Embryonic facial prominence (tissue), 1 donor: ENCODE measurements at regions not wholly inside any gene's neighbourhood (a gene's known extent, or its start where the extent isn't known, plus 50 kb on each side); places are given as distances from the start of the nearest gene placed in this dataset.

Source experiments
- DNase-seq: peaks from one replicate; pipeline ENCODE4 v3.0.0-alpha.2; 2016; ENCODE audit errors: extremely low spot score

DNA sequence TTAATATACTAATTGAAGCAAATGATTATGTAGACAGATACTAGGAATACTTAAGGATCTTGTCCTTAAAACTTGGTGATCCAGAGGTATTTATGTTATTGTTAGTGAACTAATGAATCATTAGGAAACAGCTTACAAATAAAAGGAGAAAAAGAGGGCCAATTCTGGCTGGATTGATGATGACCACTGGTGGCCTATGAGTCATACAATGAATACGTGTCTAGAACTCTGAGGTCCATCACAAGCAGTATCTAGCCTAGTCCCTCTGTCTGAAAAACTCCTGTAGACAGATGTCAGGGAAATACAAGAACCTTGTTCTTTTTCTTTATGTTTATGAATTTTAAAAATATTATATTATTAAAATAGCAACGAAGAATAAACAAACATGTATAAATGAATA is 51.7 kb upstream of the RTL1 start:
- DNase-seq = no peak

DNA sequence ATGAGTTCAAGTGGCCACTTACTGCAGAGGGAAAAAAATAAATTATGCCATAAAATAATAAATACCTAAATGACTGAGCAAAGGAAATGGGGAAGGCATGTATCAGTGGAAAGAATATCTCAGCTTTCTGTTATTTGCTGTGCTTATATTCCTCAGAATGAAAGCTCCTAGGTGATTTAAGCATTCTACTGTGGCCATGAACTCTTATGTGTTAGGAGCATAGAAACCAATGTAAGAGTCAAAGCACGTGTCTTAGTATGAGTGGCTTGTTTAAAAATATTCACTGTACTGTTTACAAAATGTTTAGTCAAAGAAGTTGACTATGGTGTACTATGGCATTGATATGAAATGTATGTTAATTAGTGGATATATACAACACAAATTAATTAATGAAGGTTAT is 59.0 kb upstream of the RTL1 start:
- DNase-seq = no peak

DNA sequence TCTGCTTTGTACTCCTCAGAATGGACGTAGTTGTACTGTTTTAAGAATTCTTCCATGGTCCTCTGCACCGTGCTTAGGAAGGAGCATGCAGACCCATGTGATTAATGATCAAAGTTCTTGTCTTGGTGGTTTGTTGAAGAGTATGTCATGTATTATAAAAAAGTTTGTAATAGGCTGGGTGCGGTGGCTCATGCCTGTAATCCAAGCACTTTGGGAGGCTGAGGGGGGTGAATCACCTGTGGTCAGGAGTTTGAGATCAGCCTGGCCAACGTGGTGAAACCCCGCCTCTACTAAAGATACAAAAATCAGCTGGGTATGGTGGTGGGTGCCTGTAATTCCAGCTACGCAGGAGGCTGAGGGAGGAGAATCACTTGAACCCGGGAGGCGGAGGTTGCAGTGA is 61.8 kb upstream of the RTL1 start:
- DNase-seq = no peak

DNA sequence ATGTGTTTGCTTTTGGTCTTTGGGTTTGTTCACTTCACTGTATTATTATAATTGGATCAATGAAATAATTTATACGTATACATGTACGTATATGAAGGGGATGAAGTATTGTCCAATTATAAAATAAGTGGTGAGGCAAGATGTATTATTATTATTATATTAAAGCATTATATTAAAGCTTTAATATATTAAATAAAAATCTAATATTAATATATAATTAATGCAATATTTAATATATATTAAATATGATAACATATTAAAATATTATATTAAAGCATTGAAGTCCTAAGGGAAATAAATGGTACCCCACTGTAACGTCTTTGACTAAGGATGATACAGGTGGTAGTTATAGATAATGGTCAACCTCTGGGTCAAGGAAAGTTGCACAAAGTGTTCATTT is 63.7 kb upstream of the RTL1 start:
- no peak for DNase-seq

DNA sequence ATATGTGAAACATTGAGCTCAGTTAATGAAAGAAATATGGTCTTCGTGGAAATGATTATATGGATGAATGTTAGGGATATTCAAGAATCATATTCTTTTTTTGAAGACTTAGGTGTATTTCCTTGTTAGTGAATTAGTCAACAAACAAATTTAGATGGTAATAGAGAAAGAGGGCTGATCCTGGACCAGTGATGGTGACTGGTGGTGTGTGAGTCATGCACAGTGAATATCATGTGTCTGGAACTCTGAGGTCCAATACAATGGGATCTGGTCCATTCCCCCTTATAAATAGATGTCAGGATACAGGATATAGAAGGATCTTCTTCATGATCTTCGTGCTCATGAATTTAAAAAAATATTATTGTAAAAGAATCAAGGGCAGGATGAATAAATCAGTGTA is 64.4 kb upstream of the RTL1 start:
- DNase-seq = no peak

DNA sequence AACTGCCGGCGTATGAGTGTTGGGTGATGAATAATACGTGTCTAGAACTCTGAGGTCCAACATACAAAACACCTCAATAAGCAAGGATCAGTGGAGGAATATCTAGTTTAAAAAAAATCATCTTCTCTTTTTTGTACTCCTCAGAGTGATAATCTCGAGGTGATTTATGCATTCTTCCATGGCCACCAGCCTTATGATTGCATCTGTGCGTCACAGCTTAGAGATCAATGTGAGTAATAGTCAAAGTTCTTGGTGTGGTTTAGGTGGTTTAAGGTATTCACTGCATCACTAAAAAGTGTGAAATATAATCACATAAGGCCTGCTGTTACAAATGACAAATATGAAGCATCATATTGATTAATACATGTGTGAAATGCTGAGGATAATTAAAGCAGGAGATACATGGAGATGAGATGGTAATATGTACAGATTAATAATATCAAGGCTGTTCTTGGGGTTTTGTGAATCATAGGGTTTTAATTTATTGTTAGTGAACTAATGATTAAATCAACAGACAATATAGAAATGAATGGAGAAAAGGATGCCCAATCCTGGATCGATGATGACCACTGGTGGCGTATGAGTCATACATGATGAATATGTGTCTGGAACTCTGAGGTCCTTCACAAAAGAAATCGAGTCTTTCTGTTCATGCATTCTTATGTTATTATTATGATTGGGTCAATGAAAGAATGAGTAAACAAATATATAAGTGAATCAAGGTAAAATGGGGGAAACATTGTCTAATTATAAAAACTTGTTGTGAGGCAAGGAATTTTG is 68.8 kb upstream of the RTL1 start:
- no peak for DNase-seq

DNA sequence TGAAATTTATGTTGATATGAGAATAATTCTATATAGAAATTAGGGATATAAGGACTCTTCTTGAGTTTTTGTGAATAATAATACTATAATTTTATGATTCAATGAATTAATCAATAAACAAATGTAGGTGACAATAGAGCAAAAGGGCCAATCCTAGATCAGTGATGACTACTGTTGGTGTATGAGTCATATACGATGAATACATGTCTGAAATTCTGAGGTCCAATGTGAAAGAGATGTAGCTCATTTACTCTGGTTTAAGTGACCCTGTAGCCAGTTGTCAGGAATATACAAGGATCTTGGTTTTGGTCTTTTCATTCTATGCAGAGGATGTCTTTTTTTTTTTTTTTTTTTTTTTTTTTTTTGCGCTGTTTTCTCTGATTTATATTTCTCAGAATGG is 72.1 kb upstream of the RTL1 start:
- DNase-seq = no peak

DNA sequence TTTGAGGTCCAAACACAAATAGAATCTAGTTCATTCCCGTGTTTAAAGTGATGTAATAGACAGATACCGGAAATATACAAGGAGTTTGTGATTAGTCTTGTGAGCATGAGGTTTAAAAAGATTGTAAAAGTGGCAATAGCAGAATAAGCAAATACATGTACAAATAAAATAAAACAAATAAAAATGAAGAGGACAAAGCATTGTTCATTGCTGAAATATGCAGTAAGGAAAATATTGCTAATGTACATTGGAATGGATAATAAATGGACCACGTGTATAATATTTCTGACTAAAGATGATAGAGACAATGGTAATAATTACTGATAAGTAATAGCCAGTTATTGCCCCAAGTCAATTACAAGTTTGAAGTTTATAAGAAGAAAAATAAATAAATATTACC is 75.6 kb upstream of the RTL1 start:
- no peak for DNase-seq

DNA sequence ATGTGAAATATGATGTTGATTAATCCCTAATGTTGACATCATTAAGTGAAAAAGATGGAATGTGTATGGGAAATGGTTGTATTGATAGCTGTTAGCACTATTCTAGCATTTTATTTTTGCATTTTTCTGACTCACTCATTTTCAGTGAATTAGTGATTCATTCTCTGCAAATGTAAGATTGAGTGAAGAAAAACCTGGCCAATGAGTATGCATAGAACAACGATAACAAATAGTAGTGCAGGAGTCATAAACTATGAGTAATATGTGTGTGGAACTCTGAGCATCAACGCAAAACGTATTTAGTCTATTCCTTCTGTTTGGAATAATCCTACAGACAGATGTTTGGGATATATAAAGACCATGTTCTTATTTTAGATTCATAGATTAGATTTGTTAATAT is 76.3 kb upstream of the RTL1 start:
- no peak for DNase-seq

DNA sequence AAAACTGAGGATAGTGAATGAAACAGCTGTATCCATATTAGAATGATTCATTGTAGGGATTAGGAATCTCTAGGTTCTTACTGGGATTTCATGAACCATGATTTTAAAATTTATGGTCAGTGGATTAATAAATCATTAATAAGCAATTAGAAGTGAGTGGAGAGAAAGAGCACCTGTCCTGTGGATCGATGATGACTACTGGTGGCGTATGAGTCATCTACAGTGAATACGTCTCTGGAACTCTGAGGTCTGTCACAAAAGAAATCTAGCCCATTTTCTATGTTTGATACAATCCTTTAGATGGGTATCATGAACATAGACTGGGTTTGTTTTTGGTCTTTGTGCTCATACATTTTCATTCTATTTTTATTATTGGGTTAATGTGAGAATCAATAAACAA is 77.3 kb upstream of the RTL1 start:
- no peak for DNase-seq

DNA sequence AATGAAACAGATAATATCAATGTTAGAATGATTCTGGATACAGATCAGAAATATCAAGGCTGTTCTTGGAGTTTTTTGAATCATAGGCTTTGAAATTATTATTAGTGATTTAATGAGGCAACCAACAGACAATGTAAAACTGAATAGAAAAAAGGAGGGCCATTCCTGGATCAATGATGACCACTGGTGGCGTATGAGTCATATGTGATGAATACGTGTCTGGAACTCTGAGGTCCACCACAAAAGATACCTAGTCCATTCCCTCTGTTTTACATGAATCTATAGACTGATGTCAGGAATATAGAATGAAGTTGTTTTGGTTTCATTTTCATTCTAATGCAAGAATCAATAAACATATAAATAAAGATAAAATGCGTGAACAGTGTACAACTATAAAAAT is 78.3 kb upstream of the RTL1 start:
- no peak for DNase-seq

DNA sequence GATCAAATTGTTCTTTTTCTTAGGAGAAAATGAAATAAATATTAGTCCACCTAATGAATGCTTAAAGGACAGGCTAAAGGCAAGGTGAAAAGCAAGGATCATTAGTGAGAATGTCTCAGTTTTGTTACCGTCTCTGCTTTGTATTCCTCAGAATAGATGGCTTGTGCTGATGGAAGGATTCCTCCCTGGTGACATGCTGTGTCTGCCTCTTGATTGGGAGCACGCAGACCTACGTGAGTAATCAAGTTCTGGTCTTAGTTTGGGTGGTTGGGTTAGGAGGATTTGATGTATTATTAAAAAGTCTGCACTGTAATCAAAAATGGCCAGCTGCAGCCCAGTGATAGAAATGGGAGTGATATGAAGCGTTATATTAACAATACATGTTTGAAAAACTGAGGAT is 78.8 kb upstream of the RTL1 start:
- no peak for DNase-seq

DNA sequence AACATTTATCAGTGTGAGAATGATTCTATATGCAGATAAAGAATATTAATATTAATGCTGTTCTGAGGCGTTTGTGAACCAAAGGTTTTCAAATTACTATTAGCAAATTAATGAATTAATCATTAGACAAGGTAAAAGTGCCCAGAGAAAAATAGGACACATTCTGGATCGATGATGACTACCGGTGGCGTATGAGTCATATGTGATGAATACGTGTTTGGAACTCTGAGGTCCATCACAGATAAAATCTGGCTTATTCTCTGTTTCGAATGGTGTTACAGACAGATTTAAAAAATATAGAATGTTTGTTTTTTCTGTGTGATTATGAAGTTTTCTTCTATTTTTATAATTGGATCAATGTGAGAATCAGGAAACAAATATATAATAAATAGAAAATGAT is 79.2 kb upstream of the RTL1 start:
- no peak for DNase-seq

DNA sequence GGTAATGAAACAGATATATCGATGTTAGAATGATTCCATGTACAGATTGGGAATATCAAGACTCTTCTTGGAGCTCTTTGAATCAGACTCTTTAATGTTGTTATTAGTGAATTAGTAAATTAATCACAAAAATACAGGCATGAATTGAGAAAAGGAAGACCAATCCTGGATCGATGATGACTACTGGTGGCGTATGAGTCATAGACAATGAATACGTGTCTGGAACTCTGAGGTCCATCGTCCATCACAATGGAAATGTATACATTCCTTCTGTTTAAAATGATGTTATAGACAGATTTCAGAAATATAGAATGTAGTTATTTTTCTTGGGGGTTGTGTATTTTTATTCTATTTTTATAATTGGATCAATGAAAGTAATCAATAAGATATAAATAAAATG is 80.2 kb upstream of the RTL1 start:
- DNase-seq = no peak

DNA sequence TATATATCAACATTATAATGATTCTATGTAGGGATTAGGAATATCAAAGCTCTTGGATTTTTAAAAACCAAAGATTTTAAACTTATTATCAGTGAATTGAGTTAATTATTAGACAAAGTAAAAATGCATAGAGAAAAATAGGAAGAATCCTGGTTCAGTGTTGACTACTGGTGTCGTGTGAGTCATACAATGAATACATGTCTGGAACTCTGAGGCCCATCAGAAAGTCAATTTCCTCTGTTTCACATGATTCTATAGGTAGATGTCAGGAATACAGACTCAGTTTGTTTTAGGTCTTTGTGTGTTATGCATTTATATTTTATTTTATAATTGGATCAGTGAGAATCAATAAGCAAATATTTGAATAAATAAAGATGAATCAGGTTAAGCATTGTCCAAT is 84.5 kb upstream of the RTL1 start:
- DNase-seq = no peak

DNA sequence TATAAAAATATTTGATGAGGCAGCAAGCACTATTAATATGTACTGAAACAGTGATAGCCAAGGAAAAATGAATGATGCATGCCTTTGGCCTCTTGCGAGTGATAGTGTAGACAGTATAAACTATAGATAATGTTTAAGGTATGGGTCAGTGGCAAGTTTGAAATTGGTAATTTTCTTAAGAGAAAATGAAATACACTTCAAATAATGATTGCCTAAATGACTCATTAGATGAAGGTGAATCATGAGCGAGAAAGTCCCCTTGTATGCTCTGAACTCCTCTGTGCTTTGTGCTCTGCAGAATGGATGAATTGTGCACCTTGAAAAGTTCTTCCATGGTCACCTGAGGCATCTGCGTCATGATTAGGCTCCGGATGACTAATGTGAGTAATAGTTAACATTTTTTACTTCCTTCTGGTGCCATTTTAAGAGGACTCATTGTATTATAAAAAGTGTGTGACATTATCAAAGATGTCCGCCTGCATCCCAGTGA is 84.9 kb upstream of the RTL1 start:
- no peak for DNase-seq

DNA sequence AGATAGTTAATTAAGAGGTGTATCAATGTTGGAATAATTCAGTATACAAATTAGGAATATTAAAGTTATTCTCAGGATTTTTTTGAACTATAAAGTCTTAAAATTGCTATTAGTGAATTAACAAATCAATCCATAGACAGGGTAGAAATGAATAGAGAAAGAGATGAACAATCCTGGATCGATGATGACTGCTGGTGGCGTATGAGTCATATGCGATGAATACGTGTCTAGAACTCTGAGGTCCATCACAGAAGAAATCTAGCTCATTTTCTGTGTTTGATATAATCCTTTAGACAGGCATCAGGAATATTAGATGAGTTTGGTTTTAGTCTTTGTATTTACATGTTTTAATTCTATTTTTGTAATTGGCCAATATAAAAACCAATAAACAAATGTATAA is 85.4 kb upstream of the RTL1 start:
- DNase-seq = no peak

DNA sequence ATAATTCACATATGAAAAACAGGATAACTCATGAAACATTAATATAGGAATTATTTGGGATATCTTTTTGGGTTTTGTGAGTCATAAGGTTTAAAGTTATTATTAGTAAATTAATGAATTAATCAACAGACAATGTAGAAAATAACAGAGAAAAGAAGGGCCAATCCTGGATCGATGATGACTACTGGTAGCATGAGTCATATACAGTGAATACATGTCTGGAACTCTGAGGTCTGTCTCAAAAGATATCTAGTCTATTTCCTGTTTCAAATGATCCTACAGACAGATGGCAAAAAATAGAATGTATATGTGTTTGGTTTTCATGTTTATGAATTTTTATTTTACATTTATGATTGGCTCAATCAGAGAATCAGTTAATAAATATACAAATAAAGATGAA is 86.4 kb upstream of the RTL1 start:
- no peak for DNase-seq

DNA sequence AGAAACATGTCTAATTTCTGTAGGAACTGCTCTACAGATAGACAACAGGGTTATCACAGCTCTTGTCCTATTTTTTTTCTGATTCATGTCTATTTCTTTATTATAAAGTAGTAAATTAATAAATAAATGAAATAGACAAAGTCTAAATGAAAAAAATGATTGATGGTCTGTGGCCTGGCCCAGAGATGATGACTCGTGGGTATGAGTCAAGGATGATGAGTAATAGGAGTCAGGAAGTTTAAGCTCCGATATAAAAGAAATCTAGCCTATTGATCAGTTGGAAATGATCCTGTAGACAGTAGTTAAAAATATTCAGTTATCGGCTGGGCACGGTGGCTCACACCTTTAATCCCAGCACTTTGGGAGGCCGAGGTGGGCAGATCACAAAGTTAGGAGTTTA is 90.6 kb upstream of the RTL1 start:
- DNase-seq = no peak

DNA sequence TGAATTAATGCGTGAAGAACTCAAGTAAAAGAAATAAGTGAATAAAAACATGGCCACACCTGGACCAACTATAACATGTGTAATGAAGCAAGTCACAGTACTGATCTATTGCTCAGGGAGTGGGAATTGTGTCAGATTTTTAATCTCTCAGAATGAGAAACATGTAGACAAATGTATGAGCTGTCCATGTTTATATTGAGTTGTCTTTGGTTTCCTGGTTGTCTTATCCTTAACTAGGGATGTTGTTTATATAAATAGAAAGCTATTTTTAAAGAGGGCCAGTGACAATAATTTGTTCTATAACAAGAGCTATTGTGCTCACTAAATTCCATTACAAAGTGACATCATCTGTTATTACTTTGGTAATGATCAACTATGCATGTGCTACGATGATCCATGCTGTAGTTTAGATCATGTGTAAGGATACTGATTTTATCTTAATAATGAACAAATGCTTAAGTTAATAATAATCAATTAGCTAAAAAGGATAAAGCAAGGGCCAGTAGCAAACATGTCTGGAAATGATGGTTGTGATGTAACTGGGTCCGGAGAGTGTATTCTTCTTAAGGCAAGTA is 91.3 kb upstream of the RTL1 start:
- no peak for DNase-seq

DNA sequence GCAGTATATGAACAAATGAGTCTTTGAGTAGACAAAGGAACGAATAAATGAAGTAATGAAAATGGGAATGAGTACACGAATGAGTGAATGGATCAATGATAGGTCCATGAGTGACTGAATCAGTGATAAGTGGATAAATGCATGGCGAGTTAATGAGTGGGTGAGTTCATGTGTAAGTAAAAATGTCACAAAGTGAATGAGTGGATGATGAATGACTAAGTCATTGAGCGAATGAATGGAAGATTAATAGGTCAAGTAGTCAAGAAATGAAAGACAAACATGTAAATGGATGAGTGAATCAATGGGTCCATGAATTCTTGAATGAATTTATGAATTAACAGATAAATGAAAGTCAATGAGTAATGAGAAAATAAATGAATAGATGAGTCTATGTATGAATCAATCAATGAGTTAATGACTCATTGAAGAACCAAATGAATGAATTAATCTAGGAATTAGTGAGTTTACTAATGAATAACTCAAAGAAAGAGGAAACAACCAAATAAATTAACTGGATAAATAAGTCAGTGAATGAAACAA is 97.3 kb upstream of the RTL1 start:
- no peak for DNase-seq

DNA sequence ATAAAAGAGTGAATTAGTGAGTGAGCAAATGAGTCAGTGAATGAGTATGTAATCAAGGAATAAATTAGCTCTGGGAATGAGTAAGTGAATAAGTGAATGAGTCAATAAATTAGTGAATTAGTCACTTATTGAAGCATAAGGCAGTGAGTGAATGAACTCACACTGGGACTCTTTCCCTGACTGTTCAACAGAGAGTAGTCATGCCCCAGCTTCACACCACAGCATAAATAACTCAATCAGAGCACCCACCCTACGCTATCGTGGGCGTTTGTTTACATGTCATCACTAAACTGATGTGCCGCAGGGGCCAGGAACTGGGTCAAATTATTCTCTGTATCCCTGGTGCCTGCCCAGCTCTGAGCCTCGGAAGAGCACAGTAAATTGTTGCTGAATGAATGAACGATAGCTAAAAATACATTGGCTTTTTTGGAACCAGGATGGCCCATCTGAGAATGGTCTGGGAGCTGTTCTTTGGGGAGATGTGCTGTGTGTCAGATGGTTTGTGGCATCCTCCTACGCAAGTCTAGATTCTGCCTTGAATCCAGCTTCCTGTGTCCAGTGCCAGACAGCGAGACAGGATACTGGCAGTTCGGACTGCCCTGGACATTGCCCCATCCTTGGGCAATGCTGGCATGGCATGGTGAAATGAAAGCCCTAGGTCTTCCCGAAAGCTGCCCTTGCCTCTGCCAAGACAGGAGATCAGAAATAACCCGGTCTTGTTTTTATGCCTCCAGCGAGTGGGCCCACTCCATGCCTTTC is 98.0 kb upstream of the RTL1 start:
- no peak for DNase-seq

DNA sequence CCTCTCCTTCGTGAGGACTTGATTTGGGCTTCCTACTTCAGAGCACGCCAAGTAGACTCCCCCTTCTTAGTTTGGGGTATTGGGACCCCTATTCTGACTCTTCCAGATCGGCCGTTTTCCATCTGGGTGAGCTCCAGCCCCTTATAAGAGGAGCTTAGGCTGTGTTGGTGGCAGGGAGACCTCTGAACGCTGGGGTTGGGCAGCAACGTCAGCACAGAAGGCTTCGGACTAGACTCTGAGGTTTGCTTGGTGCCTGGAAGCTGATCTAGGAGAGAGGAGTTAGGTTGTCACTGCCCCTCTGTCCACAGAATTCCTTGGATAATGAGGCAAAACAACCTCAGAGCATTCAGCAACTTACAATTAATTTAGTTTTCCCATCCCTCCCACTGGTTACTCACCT is 99.2 kb upstream of the RTL1 start:
- DNase-seq = no peak
